ENCODE measurements at regions not wholly inside any gene's neighbourhood (a gene's known extent, or its start where the extent isn't known, plus 50 kb on each side); places are given as distances from the start of the nearest gene placed in this dataset.

DNA sequence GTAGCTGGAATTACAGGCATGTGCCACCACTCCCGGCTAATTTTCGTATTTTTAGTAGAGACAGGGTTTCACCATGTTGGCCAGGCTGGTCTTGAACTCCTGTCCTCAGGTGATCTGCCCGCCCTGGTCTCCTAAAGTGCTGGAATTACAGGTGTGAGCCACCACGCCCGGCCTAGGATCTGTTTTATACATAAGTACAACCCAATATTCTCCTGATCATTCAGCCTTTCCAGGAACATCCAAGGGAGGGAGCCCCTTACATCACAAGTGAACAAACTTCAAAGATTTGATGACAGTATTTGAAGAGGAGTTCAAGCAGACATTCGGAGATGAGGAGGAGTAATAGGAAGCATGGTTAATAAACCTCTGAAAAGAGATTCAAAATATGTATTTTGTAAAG lies 54.9 kb upstream of the RAB3GAP2 start:
- no peaks in the 10 kb centered on the region; the same call in 1 of the 2 replicates for H3K9me3 ChIP-seq (ENCODE audit: control insufficient read depth, insufficient read depth, low read length)
- no peak overlapping the region for H3K9ac ChIP-seq (ENCODE audit: low read depth, low read length)
- no peaks in the 10 kb centered on the region for H3K36me3 ChIP-seq (ENCODE audit: insufficient read depth, low read length)
- H3K4me1 ChIP-seq (ENCODE audit: insufficient read depth, low read length) = no peaks in the 10 kb centered on the region; the same call in 1 of the 2 replicates

DNA sequence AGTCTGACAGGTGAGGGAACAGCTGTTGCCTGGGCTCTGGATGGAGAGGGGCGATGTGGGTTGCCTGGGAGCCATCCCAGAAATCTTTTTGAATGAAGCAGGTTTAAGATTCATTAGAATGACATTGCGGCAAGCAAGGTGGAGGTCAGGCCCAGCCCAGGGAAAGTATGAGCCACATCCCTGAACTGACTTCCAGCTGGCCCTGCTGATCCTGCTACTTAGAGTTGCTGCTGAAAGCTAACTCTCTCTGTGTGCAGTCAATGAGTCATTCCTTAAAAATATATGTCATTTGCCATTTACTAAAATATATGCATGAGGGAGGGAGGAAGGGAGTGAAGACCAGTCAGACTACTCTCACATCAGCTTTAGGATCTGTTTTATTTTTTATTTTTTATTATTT lies 54.3 kb upstream of the RAB3GAP2 start:
- H3K9me3 ChIP-seq (ENCODE audit: control insufficient read depth, insufficient read depth, low read length) = no peaks in the 10 kb centered on the region; the same call in 1 of the 2 replicates
- no peak overlapping the region for H3K9ac ChIP-seq (ENCODE audit: low read depth, low read length)
- no peaks in the 10 kb centered on the region; the same call in 1 of the 2 replicates for H3K4me1 ChIP-seq (ENCODE audit: insufficient read depth, low read length)
- no peaks in the 10 kb centered on the region for H3K36me3 ChIP-seq (ENCODE audit: insufficient read depth, low read length)

DNA sequence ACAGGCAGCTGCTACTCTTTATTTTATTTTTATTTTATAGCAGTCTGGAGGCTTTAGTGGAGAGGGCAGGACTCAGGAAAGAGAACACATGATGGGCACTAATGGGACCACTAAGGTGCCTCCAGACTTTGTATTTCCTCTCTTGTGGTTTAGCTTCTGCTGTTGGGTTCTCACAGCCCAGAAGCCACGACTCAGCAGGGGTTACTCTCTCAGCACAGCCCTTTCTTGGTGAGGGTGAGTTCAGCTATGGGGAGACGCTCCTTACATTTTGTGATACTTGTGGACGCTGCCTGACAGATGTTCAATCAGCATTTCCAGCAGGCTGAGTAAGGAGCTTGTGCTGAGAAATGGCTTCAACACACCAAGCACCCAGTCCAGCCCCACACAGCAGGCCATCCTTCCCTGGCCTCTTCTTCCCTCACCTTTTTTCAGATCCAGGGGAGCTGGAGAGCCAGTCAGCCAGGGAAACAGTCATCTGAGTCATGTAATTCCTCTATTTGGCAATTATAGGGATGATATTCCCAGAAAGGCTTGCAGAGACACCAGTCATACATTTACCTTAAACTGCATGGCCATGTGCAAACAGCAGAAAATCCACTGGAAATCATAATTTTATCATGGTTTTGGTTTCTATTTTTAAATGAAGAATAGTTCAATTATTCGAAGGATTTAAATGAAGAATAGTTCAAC lies 53.2 kb upstream of the RAB3GAP2 start:
- H3K36me3 ChIP-seq (ENCODE audit: insufficient read depth, low read length) = no peaks in the 10 kb centered on the region
- H3K9me3 ChIP-seq (ENCODE audit: control insufficient read depth, insufficient read depth, low read length) = no peaks in the 10 kb centered on the region; the same call in 1 of the 2 replicates
- no peaks in the 10 kb centered on the region; the same call in 1 of the 2 replicates for H3K4me1 ChIP-seq (ENCODE audit: insufficient read depth, low read length)

DNA sequence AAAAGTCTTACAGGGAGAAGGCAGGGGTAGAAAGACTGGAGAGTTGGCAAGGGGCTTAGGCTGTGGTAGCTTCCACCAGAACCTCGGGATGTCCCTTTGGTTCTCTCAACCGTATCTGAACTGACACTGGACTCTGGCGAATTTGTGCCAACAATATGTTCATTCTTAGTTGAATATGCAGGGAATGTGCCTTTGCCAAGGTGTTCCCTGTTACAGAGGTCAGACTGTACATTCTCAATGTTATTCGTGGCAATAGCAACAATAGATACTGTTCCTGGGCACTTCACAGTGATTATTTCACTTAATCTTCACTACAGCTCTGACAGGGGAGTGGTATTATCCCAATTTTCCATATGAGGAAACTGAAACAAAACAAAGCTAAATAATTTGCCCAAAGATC lies 51.5 kb upstream of the RAB3GAP2 start:
- Histone ChIP-seq H3K36me3 (ENCODE audit: insufficient read depth, low read length) (no peaks in the 10 kb centered on the region), H3K9me3 (ENCODE audit: control insufficient read depth, insufficient read depth, low read length) (no peaks in the 10 kb centered on the region; the same call in 1 of the 2 replicates), H3K4me1 (ENCODE audit: insufficient read depth, low read length) (no peaks in the 10 kb centered on the region; the same call in 1 of the 2 replicates), H3K9ac (ENCODE audit: low read depth, low read length) (no peak overlapping the region)

More for the DNA sequence above, 53.2 kb upstream of the RAB3GAP2 start:
- no peak overlapping the region for H3K9ac ChIP-seq (ENCODE audit: low read depth, low read length)

DNA sequence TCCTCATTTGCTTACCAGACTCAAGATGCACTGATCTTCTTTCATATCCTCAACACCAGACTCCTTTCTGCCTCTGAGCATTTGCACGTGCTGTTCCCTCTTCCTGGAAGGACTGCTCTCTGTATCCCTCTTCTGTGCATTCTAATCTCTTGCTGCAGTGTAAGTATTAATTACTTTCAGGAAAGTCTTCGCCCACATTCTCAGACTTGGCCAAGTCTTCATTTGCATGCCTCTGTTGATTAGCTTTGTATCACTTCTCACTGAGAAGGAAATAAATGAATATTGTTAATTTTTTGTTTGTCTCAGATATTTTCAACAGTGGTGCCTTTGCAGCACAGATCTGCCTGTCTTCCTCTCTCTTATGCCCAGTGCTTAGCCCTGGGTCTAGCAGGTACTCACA lies 50.3 kb upstream of the RAB3GAP2 start:
- no peaks in the 10 kb centered on the region; the same call in 1 of the 2 replicates for H3K4me1 ChIP-seq (ENCODE audit: insufficient read depth, low read length)
- no peak overlapping the region for H3K9ac ChIP-seq (ENCODE audit: low read depth, low read length)
- no peaks in the 10 kb centered on the region; the same call in 1 of the 2 replicates for H3K9me3 ChIP-seq (ENCODE audit: control insufficient read depth, insufficient read depth, low read length)
- no peaks in the 10 kb centered on the region for H3K36me3 ChIP-seq (ENCODE audit: insufficient read depth, low read length)
